K562 (cell line): ENCODE measurements at regions not wholly inside any gene's neighbourhood (a gene's known extent, or its start where the extent isn't known, plus 50 kb on each side); places are given as distances from the start of the nearest gene placed in this dataset.

Source experiments
- ATAC-seq: fragments of 200-7000 bp; cut with Tn5 transposase; 3 replicates; pipeline ENCODE4 v1.9.1; 2020; ENCODE audit warnings: moderate library complexity
- BruUV-seq: library from RNA; stranded (reverse); fragments of 400-500 nt; replicated peaks from 2 replicates; lab custom pipeline; 2021; lab: Mats Ljungman, UMichigan
- CTCF ChIA-PET: fragments of 300-600 bp; formaldehyde crosslinking; extraction: SDS; loops from one replicate; lab custom pipeline; 2021; ENCODE audit warnings: low intra/inter-chr PET ratio; lab: Yijun Ruan, JAX
- POLR2A ChIA-PET: fragments of 300-600, 350-650 bp; sonication (Branson Sonifier 250); formaldehyde crosslinking; extraction: SDS; loops from one replicate; lab custom pipeline; 2021; ENCODE audit warnings: antibody characterized with exemption, inconsistent platforms; lab: Yijun Ruan, JAX
- DNase-seq, 4 experiments: peaks; one replicate each; pipeline versions ENCODE4 v3.0.0 to v3.0.0-alpha.2; 2011 to 2018; ENCODE audit warnings: low spot score in 3 of 4, mixed read lengths in 3 of 4; ENCODE audit errors: extremely low read depth in 1 of 4
- FAIRE-seq: peaks from 2 replicates; lab custom pipeline; 2011; peaks lifted over from hg19 to GRCh38; lab: Jason Lieb, UNC
- H2AFZ ChIP-seq: 2 replicates; pipeline ENCODE4 v1.6.0; 2011; ENCODE audit warnings: low read depth, low read length, control low read depth, inconsistent platforms
- H3K27ac ChIP-seq: fragments of 200-600 bp; 3 replicates; pipeline ENCODE4 v1.8.0; 2011; ENCODE audit warnings: low read depth, mild to moderate bottlenecking, control low read depth, inconsistent platforms, low read length, moderate library complexity, mixed read lengths; ENCODE audit errors: extremely low read depth
- H3K27me3 ChIP-seq, 2 experiments: fragments of 300-600 bp in 1 of 2; 2 replicates in 1 of 2; 3 replicates in 1 of 2; pipeline versions ENCODE4 v1.6.0 to v1.8.0; 2011; ENCODE audit warnings: inconsistent platforms in 2 of 2, low read length in 2 of 2, mild to moderate bottlenecking in 1 of 2, mixed read lengths in 1 of 2, moderate library complexity in 1 of 2; ENCODE audit not compliant: control insufficient read depth in 2 of 2, insufficient read depth in 2 of 2
- H3K36me3 ChIP-seq: fragments of 300-600 bp; 3 replicates; pipeline ENCODE4 v1.8.0; 2011; ENCODE audit warnings: mild to moderate bottlenecking, low read length, inconsistent platforms; ENCODE audit not compliant: control insufficient read depth, insufficient read depth
- H3K4me1 ChIP-seq, 2 experiments: fragments of 200-600 bp in 1 of 2; replicated peaks in 1 of 2; 2 replicates in 1 of 2; 3 replicates in 1 of 2; pipeline versions ENCODE4 v1.5.1 to v1.8.0; 2011; ENCODE audit warnings: inconsistent platforms in 2 of 2, low read length in 2 of 2, mild to moderate bottlenecking in 1 of 2, mixed read lengths in 1 of 2, moderate library complexity in 1 of 2; ENCODE audit not compliant: control insufficient read depth in 2 of 2, insufficient read depth in 2 of 2
- H3K4me2 ChIP-seq: 2 replicates; pipeline ENCODE4 v1.6.1; 2011; ENCODE audit warnings: low read length, control low read depth, inconsistent platforms, mixed read lengths; ENCODE audit not compliant: insufficient read depth
- H3K4me3 ChIP-seq: fragments of 200-600 bp; sonication (generic), shearing (Covaris generic); 2 replicates; pipeline ENCODE4 v1.5.1; 2016; ENCODE audit warnings: control low read depth, inconsistent platforms
- H3K79me2 ChIP-seq: fragments of 200-600 bp; 3 replicates; pipeline ENCODE4 v1.8.0; 2011; ENCODE audit warnings: low read length, inconsistent platforms; ENCODE audit not compliant: control insufficient read depth, insufficient read depth
- H3K9ac ChIP-seq, 2 experiments: 2 replicates each; pipeline versions ENCODE4 v1.6.0 to v1.6.1; 2011; ENCODE audit warnings: low read depth in 2 of 2, low read length in 2 of 2, control low read depth in 1 of 2, inconsistent platforms in 1 of 2, mild to moderate bottlenecking in 1 of 2, mixed read lengths in 1 of 2; ENCODE audit not compliant: insufficient read depth in 1 of 2
- H3K9me1 ChIP-seq: one replicate; pipeline ENCODE4 v1.6.0; 2011; ENCODE audit warnings: inconsistent platforms, mild to moderate bottlenecking, low read length, moderate library complexity; ENCODE audit not compliant: control insufficient read depth, insufficient read depth
- H3K9me3 ChIP-seq: replicated peaks from 2 replicates; pipeline ENCODE4 v1.5.1; 2011; ENCODE audit warnings: low read depth, low read length, inconsistent platforms; ENCODE audit not compliant: control insufficient read depth, insufficient read depth
- H4K20me1 ChIP-seq: replicated peaks from 2 replicates; pipeline ENCODE4 v1.6.1; 2011; ENCODE audit warnings: low read length, inconsistent platforms, mixed read lengths; ENCODE audit not compliant: control insufficient read depth, insufficient read depth
- BRCA1 ChIP-seq, 2 experiments: fragments of 450-650 bp in 1 of 2; sonication (generic) in 1 of 2; formaldehyde crosslinking in 1 of 2; IDR thresholded peaks; 2 replicates each; pipeline versions ENCODE4 v1.5.0 to v1.6.1; 2017 to 2020; ENCODE audit warnings: mild to moderate bottlenecking in 1 of 2, missing genetic modification reagents in 1 of 2
- C11orf30 ChIP-seq: fragments of 450-650 bp; IDR thresholded peaks from 2 replicates; pipeline ENCODE4 v1.6.1; 2016; ENCODE audit warnings: low read depth, mild to moderate bottlenecking
- ETV6 ChIP-seq, 3 experiments: fragments of 150-350 bp in 1 of 3; sonication (generic) in 1 of 3; formaldehyde crosslinking in 1 of 3; IDR thresholded peaks; 2 replicates each; pipeline versions ENCODE4 v1.6.1 to v1.8.0; 2014 to 2022; ENCODE audit warnings: borderline replicate concordance in 2 of 3, low read depth in 2 of 3, antibody characterized with exemption in 1 of 3, low read length in 1 of 3, mild to moderate bottlenecking in 1 of 3, missing genetic modification reagents in 1 of 3
- RHOXF2B ChIP-seq: fragments of 250-450 bp; sonication (Bioruptor Pico); conservative IDR thresholded peaks from 2 replicates; pipeline ENCODE4 v1.5.1; 2021
- TAF9B ChIP-seq: fragments of 450-650 bp; IDR thresholded peaks from 2 replicates; pipeline ENCODE4 v1.6.1; 2018; ENCODE audit warnings: mild to moderate bottlenecking; ENCODE audit not compliant: partially characterized antibody
- TCF7 ChIP-seq: sonication (generic); IDR thresholded peaks from 2 replicates; pipeline ENCODE4 v1.6.1; 2016; ENCODE audit warnings: antibody characterized with exemption, borderline replicate concordance
- U2AF1 ChIP-seq: fragments of 200-400 bp; formaldehyde crosslinking; optimal IDR thresholded peaks from 2 replicates; pipeline ENCODE3; 2017; ENCODE audit warnings: mild to moderate bottlenecking, low read depth, low read length, moderate library complexity
- ZKSCAN1 ChIP-seq: fragments of 150-350 bp; IDR thresholded peaks from 2 replicates; pipeline ENCODE4 v1.6.1; 2016; ENCODE audit warnings: low read depth, low read length
- ZNF146 ChIP-seq: IDR thresholded peaks from one replicate; pipeline ENCODE4 v1.6.1; 2018; ENCODE audit warnings: missing compliant biosample characterization; ENCODE audit not compliant: unreplicated experiment
- WGBS: fragments of 100-300 bp; shearing (Covaris generic); methylation state at CpG from one replicate; pipeline ENCODE4 v1.1.6; 2016; ENCODE audit warnings: low coverage, mixed read lengths; ENCODE audit not compliant: insufficient coverage; ENCODE audit errors: missing lambda C conversion rate; 5-methylcytosine and 5-hydroxymethylcytosine counted together
- in situ Hi-C: fragments of 300-500 bp; cut with MboI; formaldehyde crosslinking; loops from 4 replicates; pipeline ENCODE4 v1.15.0; 2018; ENCODE audit warnings: inconsistent platforms, mixed read lengths
- intact Hi-C: fragments of 100-400 bp; cut with micrococcal nuclease; formaldehyde crosslinking; loops from 2 replicates; pipeline ENCODE4 v1.14.2; 2022
- TF ChIP-seq, protein P1 (sequence below), 2 experiments: fragments of 450-650 bp; formaldehyde crosslinking in 1 of 2; IDR thresholded peaks; 2 replicates each; pipeline versions ENCODE4 v1.4.0 to v1.6.1; 2014 to 2020; ENCODE audit warnings: mild to moderate bottlenecking in 2 of 2, borderline replicate concordance in 1 of 2, low read depth in 1 of 2

DNA sequence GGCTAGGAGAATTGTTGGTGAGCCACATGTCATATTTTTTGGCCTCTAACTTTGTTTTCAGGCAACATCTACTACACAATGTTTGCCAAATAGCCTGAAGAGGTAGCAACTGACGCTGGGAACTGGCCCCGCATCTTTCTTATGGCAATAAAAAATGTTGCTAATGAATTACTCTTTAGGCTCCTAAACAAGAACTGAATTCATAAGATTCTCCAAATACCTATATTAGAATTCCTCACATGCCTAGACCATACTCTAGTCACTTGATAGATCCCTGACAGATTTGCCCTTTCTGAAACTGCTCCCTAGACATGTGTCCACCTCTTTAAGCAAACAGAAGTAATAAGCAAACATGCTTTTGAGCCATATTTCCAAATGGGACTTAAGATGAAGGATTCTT lies 209.0 kb upstream of the ATXN7L3B start:
- intact Hi-C loops: no loop called here
- no peaks in the 10 kb centered on the region for H3K79me2 ChIP-seq
- CTCF ChIA-PET: no interaction called here
- TF ChIP-seq BRCA1 (IDR thresholded peaks at IDR 0.05): no peak
- no peak for TF ChIP-seq BRCA1 (CRISPR knock-in tag; IDR thresholded peaks at IDR 0.05)
- TF ChIP-seq RHOXF2B (CRISPR knock-in tag): no peak
- no peak for TF ChIP-seq ZKSCAN1
- TF ChIP-seq TCF7: no peak
- no peak for TF ChIP-seq C11orf30
- no peak for TF ChIP-seq ZNF146 (CRISPR knock-in tag)
- no peak for TF ChIP-seq ETV6 (IDR thresholded peaks at IDR 0.05; ENCODE audit: borderline replicate concordance in 1 of 2, low read depth in 2 of 2, low read length in 1 of 2)
- TF ChIP-seq ETV6 (CRISPR knock-in tag; IDR thresholded peaks at IDR 0.05; ENCODE audit: borderline replicate concordance): no peak
- TF ChIP-seq, protein P1, sequence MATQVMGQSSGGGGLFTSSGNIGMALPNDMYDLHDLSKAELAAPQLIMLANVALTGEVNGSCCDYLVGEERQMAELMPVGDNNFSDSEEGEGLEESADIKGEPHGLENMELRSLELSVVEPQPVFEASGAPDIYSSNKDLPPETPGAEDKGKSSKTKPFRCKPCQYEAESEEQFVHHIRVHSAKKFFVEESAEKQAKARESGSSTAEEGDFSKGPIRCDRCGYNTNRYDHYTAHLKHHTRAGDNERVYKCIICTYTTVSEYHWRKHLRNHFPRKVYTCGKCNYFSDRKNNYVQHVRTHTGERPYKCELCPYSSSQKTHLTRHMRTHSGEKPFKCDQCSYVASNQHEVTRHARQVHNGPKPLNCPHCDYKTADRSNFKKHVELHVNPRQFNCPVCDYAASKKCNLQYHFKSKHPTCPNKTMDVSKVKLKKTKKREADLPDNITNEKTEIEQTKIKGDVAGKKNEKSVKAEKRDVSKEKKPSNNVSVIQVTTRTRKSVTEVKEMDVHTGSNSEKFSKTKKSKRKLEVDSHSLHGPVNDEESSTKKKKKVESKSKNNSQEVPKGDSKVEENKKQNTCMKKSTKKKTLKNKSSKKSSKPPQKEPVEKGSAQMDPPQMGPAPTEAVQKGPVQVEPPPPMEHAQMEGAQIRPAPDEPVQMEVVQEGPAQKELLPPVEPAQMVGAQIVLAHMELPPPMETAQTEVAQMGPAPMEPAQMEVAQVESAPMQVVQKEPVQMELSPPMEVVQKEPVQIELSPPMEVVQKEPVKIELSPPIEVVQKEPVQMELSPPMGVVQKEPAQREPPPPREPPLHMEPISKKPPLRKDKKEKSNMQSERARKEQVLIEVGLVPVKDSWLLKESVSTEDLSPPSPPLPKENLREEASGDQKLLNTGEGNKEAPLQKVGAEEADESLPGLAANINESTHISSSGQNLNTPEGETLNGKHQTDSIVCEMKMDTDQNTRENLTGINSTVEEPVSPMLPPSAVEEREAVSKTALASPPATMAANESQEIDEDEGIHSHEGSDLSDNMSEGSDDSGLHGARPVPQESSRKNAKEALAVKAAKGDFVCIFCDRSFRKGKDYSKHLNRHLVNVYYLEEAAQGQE (IDR thresholded peaks at IDR 0.05; ENCODE audit: borderline replicate concordance): no peak
- TF ChIP-seq, protein P1 (CRISPR knock-in tag; IDR thresholded peaks at IDR 0.05; ENCODE audit: low read depth): no peak
- no peak for TF ChIP-seq U2AF1
- TF ChIP-seq TAF9B: no peak
- TF ChIP-seq, all 486 proteins: peak for 0
- no peak overlapping the region for H3K4me3 ChIP-seq
- no peak for FAIRE-seq
- WGBS: 0% methylated on average over 2 of the region's 2 CpGs
- no peak overlapping the region for H3K9ac ChIP-seq
- no peaks in the 10 kb centered on the region for H3K27me3 ChIP-seq
- H3K4me1 ChIP-seq: no peaks in the 10 kb centered on the region
- BruUV-seq: no TSS peak
- H3K4me2 ChIP-seq: no peak overlapping the region
- H3K27ac ChIP-seq: no peak overlapping the region
- POLR2A ChIA-PET: no interaction called here
- H3K9me3 ChIP-seq: no peaks in the 10 kb centered on the region
- no peak overlapping the region for H2AFZ ChIP-seq
- no peaks in the 10 kb centered on the region for H4K20me1 ChIP-seq
- in situ Hi-C loops: no loop called here
- no peak for ATAC-seq
- H3K9me1 ChIP-seq: no peaks in the 10 kb centered on the region
- no peak for DNase-seq
- no peaks in the 10 kb centered on the region for H3K36me3 ChIP-seq
